Stomach (tissue), 8 donors: ENCODE measurements at regions not wholly inside any gene's neighbourhood (a gene's known extent, or its start where the extent isn't known, plus 50 kb on each side); places are given as distances from the start of the nearest gene placed in this dataset.

Experiments used
- DNase-seq, 2 donors: peaks; one replicate each; pipeline versions ENCODE4 v3.0.0 to v3.0.0-alpha.2; 2013 to 2019
- H3K27ac ChIP-seq, 5 donors: fragments of 200-600 bp in 4 of 5; sonication (generic) in 4 of 5; one replicate each; pipeline ENCODE4 v1.5.1; 2013 to 2019; ENCODE audit warnings: mild to moderate bottlenecking in 1 of 5, moderate library complexity in 1 of 5
- H3K27me3 ChIP-seq, 3 donors: fragments of 200-600 bp; sonication (generic); one replicate each; pipeline ENCODE4 v1.5.1; 2017 to 2019; ENCODE audit warnings: mixed run types in 1 of 3
- H3K36me3 ChIP-seq, 4 donors: fragments of 200-600 bp; sonication (generic); 1 replicate in 3 of 4; 2 replicates in 1 of 4; pipeline ENCODE4 v1.5.1; 2016 to 2019
- H3K4me1 ChIP-seq, 4 donors: fragments of 200-600 bp; sonication (generic); one replicate each; pipeline ENCODE4 v1.5.1; 2016 to 2019
- H3K4me3 ChIP-seq, 4 donors: fragments of 200-600 bp; sonication (generic) in 3 of 4; one replicate each; pipeline ENCODE4 v1.5.1; 2016 to 2019; ENCODE audit warnings: mild to moderate bottlenecking in 1 of 4
- H3K9me3 ChIP-seq, 4 donors: fragments of 200-600 bp; sonication (generic); one replicate each; pipeline ENCODE4 v1.5.1; 2016 to 2019
- CTCF ChIP-seq, 7 experiments: fragments of 450-650 bp in 4 of 7; fragments of 200-600 bp in 3 of 7; sonication (generic) in 3 of 7; IDR thresholded peaks; one replicate each; pipeline ENCODE4 v1.5.1; 2016 to 2019; ENCODE audit warnings: antibody characterized with exemption in 7 of 7, control low read depth in 2 of 7, mild to moderate bottlenecking in 1 of 7
- EP300 ChIP-seq: sonication (generic); formaldehyde crosslinking; IDR thresholded peaks from one replicate; pipeline ENCODE4 v1.6.1; 2017; ENCODE audit warnings: antibody characterized with exemption
- POLR2A ChIP-seq, 4 donors: fragments of 450-650 bp; IDR thresholded peaks; one replicate each; pipeline ENCODE4 v1.6.1; 2016; ENCODE audit warnings: antibody characterized with exemption in 4 of 4, control low read depth in 2 of 4, mild to moderate bottlenecking in 1 of 4, moderate library complexity in 1 of 4
- POLR2AphosphoS5 ChIP-seq, 3 donors: sonication (generic); formaldehyde crosslinking; IDR thresholded peaks; one replicate each; pipeline ENCODE4 v1.6.1; 2016; ENCODE audit warnings: antibody characterized with exemption in 3 of 3
- WGBS, 5 donors: extraction: QIAGEN DNeasy Blood & Tissue Kit in 3 of 5; methylation state at CpG; one replicate each; pipeline versions ENCODE4 v1.1.5 to v1.1.7; 2013 to 2018; 5-methylcytosine and 5-hydroxymethylcytosine counted together
- intact Hi-C: fragments of 100-400 bp; cut with DNase I; formaldehyde crosslinking; loops from one replicate; pipeline ENCODE4 v1.15.1; 2023; ENCODE audit warnings: low total_unique reads
- donor health status: healthy with polysubstance abuse.
- donor health status: Bipolar disorder and iron deficiency.
- donor health status: healthy.

GRCh38 chr19:29045679-29046254, 167.2 kb downstream of the UQCRFS1 start:
- peaks cover 0 to 1% (median 0%) of the 10 kb centered on the region in 4 donors for H3K4me1 ChIP-seq
- H3K27me3 ChIP-seq: peaks cover 0 to 10% (median 0%) of the 10 kb centered on the region in 3 donors
- TF ChIP-seq POLR2A (IDR thresholded peaks at IDR 0.05) (no peak), CTCF (IDR thresholded peaks at IDR 0.05) (no peak), EP300 (no peak), POLR2AphosphoS5 (IDR thresholded peaks at IDR 0.05) (no peak)
- no peaks in the 10 kb centered on the region for H3K36me3 ChIP-seq
- intact Hi-C loops: no loop called here
- no peak overlapping the region for H3K27ac ChIP-seq
- H3K4me3 ChIP-seq: no peak overlapping the region
- 40 to 55% (median 49%) methylated on average over 7 of the region's 7 CpGs for WGBS, 5 donors
- DNase-seq: no peak
- H3K9me3 ChIP-seq: peaks cover 0 to 5% (median 0%) of the 10 kb centered on the region in 4 donors

GRCh38 chr19:29044037-29044436, 168.9 kb downstream of the UQCRFS1 start:
- intact Hi-C loops: no loop called here
- peaks cover 0 to 14% (median 0%) of the 10 kb centered on the region in 3 donors for H3K27me3 ChIP-seq
- H3K4me3 ChIP-seq: no peak overlapping the region
- no peak for DNase-seq
- peaks cover 0 to 7% (median 0%) of the 10 kb centered on the region in 4 donors for H3K4me1 ChIP-seq
- no peaks in the 10 kb centered on the region for H3K36me3 ChIP-seq
- 70 to 83% (median 77%) methylated on average over 5 of the region's 5 CpGs for WGBS, 5 donors
- TF ChIP-seq POLR2A (IDR thresholded peaks at IDR 0.05): no peak
- no peak for TF ChIP-seq POLR2AphosphoS5 (IDR thresholded peaks at IDR 0.05)
- TF ChIP-seq EP300: no peak
- no peak for TF ChIP-seq CTCF (IDR thresholded peaks at IDR 0.05)
- no peak overlapping the region for H3K27ac ChIP-seq
- peaks cover 0 to 5% (median 0%) of the 10 kb centered on the region in 4 donors for H3K9me3 ChIP-seq

DNA sequence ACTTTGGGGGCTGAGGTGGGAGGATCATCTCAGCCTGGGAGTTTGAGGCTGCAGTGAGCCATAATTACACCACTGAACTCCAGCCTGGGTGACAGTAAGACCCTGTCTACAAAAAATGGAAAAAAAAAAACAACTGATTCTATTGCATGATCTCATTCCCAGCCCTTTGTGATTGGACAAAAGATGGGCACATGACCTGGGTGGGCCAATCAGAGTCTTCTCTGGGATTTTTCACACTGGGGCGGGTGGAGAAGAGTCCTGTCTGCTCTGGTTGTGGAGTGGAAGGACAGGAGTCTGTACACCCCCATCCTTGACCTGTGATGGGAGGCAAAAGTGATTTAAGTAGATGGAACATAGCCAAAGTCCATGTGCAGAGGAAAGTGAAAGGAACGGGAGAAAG, 170.5 kb downstream of the UQCRFS1 start:
- no peaks in the 10 kb centered on the region for H3K36me3 ChIP-seq
- H3K4me3 ChIP-seq: no peak overlapping the region
- H3K9me3 ChIP-seq: peaks cover 0 to 5% (median 0%) of the 10 kb centered on the region in 4 donors
- intact Hi-C loops: no loop called here
- 76 to 93% (median 81%) methylated on average over 2 of the region's 2 CpGs for WGBS, 5 donors
- peaks cover 0 to 7% (median 0%) of the 10 kb centered on the region in 4 donors for H3K4me1 ChIP-seq
- no peak overlapping the region for H3K27ac ChIP-seq
- DNase-seq: no peak
- peaks cover 0 to 14% (median 0%) of the 10 kb centered on the region in 3 donors for H3K27me3 ChIP-seq
- TF ChIP-seq EP300 (no peak), CTCF (IDR thresholded peaks at IDR 0.05) (no peak), POLR2A (IDR thresholded peaks at IDR 0.05) (no peak)

DNA sequence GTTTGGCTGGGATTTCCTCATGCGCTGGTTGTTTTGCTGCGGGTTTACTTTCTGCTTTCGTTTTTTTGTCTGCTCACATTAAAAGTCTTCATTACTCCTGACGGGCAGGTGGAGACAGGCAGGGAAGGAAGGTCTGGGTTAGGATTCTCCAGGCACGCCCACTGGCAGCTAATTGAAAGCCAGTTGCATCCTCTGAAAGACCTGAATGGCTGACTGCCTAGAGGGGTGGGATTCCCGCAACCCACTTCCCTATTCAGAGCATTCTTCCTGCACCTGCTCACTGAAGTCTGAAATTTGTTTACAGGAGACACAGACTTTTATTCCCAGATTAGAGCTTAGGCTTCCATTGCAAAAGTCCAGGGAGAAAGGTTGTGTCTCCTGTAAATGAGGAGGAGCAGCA, 172.0 kb downstream of the UQCRFS1 start:
- H3K27me3 ChIP-seq: peaks cover 0 to 14% (median 0%) of the 10 kb centered on the region in 3 donors
- peaks cover 0 to 5% (median 0%) of the 10 kb centered on the region in 4 donors for H3K9me3 ChIP-seq
- no peak overlapping the region for H3K4me3 ChIP-seq
- no peak overlapping the region for H3K27ac ChIP-seq
- WGBS, 5 donors: 46 to 57% (median 51%) methylated on average over 6 of the region's 6 CpGs
- TF ChIP-seq POLR2AphosphoS5 (IDR thresholded peaks at IDR 0.05) (no peak), EP300 (no peak), CTCF (IDR thresholded peaks at IDR 0.05) (no peak), POLR2A (IDR thresholded peaks at IDR 0.05) (no peak)
- peaks cover 0 to 7% (median 0%) of the 10 kb centered on the region in 4 donors for H3K4me1 ChIP-seq
- H3K36me3 ChIP-seq: no peaks in the 10 kb centered on the region
- no peak for DNase-seq
- intact Hi-C loops: no loop called here
